GM19463 (cell line): ENCODE measurements at regions not wholly inside any gene's neighbourhood (a gene's known extent, or its start where the extent isn't known, plus 50 kb on each side); places are given as distances from the start of the nearest gene placed in this dataset.

ENCODE experiments used
- ATAC-seq: cut with Tn5 transposase; IDR thresholded peaks from one replicate; pipeline ENCODE4 v1.9.1; 2021; ENCODE audit warnings: mild to moderate bottlenecking, moderate library complexity; ENCODE audit not compliant: unreplicated experiment

DNA sequence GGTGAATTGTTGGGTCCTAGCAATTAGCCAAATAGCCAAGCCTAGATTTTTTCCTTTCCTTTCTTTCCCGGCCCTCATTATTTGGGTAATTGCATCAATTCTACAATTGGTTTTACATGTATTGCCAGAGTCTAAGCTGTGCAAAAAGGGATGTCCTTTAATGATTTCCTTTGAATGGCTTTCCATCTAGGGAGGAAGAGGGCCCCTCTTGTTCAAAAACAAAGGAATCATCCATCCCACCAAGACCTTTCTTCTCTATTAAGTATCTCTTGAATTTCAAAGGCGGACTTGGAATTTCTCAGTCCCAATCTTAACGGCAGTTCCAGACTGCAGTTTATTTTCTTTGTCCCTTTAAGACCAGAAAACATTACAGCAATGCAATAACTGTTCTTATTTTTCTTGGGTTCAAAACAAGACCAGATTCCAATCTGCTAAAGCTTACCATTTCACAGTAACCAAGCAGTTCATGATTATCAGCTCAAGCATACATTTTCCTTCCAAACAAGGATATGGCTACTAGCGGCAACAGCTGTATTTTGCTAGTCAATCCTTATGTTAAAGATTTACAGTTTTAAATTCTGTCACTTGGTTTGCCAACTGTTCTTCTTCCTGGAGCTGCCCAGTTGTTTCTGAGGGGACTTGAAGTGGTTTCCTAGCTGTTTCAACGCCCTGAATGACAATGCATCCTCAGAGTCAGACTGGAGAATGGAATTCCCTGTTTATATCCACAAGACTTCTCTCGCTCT lies 91.4 kb upstream of the LRIG1 start:
- no peak for ATAC-seq

DNA sequence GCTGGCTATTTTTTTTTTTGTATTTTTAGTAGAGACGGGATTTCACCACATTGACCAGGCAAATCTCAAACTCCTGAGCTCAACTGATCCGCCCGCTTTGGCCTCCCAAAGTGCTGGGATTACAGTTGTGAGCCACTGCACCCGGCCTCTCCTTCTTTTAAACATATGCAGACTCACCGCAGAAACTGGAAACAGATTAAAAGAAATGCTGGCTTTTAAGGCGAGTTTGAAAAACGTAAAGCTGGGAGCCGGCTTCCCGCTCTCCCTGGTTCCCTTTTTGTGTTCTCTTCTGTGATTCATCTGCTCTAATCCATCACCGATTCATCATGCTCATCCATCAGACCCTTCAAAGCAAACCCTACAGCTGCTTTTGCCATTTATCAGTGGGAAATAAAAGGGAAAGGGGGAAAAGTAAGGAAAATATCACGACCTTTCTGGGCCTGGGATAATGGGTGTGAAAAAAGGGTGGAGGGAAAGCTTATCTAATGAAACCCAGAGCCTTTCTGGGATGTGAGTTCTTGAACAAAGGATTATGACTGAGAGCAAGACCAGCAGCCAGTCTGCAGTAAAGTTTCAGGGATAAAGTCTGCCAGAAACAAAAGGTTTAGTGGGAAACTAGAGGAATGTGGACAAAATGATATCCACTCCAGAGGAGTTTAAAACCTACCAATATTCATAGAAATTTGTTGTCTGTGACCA lies 92.3 kb upstream of the LRIG1 start:
- ATAC-seq: no peak

DNA sequence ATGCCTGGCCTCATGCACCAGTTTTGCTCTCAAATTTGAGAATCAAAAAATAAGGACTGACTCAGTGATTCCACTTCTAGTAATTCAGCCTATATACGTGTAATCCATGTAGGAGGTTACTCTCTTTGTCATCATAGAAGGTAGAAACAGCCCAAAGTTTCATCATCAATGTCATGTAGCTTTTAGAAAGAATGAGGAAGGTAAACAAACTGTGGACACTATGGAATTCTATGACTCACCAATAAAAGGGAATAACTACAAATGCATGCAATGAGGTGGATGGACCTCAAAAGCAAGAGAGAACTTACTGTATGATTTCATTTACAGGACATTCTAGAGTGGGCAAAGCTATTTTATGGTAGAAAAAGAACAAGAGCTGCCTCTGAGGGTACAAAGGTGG lies 93.2 kb upstream of the LRIG1 start:
- ATAC-seq: no peak

DNA sequence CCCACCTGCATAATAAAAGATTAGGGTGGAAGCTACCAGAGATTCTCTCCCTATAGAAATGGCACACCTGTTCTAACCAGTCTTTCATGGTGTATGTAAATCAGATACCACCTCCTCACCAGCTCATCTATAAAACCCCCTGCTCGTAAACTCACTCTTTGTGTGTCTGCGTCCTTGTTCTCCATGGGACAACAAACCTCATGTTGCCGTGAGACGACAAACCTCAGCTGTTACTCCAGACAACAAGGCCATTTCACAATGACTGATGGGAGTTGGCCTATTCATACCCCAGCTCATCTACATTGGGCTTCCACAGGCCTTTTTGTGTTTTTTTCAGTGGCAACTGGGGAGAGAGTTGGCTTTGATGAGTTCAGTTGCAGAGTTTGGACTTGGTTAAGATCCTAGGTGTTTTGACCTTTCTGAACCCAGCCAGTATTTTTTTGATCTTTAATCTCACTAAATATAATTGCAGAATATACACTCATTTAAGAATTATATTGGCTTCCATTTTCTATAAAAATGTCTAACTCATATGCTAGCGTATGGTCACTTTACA lies 96.6 kb upstream of the LRIG1 start:
- no peak for ATAC-seq

DNA sequence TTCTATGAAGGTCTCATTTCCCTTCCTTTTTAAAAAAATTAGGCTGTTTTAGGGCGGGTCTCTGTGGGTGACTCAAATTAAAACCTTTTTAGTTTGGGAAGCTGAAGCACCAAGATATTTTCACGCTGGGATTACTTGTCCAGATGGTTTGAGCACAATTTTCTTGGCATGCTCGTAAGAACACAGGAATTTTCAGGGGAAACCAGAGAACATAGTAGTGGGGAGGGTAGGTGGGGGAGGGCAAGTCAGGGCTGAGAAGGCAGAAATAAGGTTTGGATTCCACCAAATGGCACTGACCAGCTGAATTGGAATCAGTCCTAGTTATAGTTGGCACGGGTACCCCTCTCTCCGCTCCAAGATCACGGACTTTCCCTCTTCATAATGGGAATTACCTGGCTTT lies 97.3 kb upstream of the LRIG1 start:
- ATAC-seq: no peak

DNA sequence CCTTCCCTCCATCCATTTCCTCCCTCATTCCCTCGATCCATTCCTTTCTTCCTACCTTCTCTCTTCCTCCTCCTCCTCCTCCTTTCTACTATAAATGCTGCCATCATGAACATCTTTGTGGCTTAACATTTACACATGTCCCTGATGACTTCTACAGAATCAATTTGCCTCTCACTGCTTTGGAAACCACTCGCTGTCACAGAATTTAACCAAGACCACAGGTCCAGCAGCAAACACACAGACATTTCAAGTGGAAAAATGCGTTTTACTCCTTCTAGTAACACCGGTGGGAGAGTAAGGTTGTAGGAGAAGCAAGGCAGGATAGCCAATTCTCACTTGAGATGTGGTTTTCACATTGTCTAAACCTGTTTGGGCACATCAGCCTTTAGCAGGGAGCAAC lies 101.4 kb upstream of the LRIG1 start:
- no peak for ATAC-seq

DNA sequence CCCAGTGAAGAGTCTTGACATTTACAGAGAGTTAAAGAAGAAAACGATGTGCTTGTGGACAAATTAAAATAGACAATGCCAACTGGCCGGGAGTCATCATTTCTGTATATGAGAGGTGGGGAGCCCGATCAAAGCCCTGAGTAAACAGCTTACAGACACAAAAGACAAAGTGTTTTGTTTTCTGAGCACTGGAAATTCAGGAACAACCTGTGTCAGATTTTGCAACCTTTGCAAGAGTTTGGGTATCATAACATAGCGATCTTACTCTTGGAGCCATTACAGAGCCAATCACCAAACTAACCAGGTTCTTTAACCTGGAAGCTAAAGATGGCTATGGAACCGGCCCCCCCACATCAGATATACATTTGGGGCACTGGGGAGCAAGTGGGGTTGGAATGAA lies 101.9 kb upstream of the LRIG1 start:
- ATAC-seq: no peak

DNA sequence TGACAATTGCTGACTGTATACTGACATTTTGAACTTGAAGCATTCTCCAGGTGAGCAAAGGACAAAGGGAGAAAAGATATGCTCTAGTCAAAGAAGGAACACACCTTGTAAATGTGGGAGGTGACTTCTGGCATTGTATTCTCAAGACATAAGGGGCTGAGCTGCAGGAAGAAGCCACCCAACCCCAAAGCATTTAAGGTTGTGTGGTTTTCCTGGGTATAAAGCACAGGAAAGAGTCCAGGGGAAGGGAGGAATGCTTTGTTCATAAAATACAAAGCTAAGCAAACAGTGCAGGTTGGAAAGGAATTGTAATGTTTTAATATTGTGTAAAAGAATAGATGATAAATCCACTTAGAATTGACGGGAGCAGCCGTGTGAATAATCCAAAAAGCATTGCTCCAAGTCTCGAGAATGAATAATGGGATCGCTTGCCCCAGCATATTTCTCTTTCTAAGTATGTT lies 102.4 kb upstream of the LRIG1 start:
- ATAC-seq: no peak

DNA sequence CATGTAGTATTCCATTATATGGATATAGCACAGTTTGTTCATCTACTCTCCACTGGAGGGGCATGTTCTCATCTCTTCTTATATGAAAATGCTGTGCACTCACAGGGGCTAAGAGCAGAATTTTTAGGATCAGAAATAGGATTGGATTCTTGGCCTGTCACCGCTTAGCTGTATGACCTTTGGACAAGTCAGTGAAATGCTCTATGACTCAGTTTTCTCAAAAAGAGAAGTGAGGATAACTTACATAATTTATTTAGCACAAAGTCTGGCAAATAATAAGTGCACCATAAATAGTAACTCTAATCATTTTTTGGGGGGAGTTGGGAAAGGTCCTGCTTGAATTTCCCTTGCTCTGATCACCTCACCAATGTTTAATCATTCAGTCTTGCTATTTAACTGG lies 103.7 kb upstream of the LRIG1 start:
- ATAC-seq: no peak

DNA sequence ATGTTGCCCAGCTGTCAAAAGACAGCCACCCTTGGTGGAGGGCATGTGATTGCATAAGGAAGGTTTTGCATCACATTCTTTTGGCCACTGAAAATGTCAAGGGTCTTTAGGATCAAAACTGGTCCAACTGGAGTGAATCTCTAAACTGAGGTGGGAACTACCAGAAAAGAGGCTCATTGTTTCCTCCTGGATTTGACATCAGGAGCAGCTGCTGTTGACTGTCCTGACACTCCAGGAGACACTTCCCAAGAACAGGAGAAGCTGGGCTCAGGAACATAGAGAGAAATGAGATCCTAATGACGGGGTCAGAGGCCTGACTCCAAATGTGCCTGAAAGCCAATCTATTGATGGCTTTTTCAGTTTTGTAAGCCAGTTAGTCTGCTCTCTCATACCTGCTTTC lies 105.3 kb upstream of the LRIG1 start:
- no peak for ATAC-seq

DNA sequence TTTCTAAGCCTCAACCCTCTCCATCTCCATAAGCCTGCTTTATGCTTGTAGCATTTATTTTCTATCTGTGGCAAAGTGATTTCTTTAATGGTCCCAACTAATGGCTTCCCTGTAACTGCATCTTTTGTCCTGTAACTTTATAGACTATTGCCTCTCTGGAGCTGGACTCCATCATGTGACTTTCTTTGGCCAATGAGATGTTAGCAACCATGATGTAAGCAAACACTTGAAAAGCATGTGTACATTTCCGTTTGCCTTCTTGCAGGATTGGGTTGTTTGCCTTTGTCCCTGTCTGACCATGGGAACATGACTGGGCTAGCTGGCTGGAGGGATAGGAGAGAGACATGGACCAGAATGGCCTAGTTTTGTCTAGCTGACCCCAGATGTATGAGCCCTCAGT lies 106.0 kb upstream of the LRIG1 start:
- ATAC-seq: no peak

DNA sequence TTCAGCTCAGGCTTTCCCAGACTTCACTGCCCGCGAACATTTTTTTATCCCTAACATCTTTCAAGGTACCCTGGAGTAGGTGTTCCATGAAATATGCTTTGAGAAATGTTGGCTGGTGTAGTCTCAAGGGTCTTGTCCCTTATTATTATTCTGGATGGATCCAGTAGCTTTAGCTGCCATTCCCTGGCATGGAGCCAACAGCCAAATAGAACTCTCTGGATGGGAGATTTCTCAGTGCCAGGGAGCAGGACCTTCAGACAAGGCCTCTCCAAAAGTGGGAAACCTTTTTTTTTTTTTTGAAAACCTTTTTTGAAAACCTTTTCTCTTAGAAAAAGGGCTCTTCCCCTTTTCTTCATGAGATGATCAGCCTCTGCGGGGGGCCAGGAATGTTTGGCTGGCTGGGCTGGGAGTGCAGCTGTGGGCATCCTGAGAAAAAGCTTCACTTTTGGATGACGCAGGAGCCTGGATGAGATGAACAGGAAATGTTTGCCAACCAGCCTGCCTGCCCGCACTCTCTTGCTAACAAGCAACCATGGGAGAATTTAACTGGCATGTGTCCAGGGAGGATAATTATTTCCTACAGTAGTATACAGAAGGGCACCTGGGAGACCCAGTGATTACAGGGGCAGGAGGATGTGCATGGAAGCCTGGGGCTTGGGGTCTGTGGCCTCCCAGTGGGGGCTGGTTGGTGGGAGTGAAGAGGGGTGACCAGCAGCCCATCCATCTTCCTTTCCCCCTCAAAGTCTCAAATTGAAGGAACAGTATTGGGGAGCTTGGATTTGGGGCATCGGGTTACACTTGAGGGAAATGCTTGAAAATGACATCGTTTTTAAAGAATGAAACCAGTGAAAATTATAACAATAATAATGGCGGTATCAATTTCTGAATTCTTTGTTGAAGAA lies 109.1 kb upstream of the LRIG1 start:
- no peak for ATAC-seq

DNA sequence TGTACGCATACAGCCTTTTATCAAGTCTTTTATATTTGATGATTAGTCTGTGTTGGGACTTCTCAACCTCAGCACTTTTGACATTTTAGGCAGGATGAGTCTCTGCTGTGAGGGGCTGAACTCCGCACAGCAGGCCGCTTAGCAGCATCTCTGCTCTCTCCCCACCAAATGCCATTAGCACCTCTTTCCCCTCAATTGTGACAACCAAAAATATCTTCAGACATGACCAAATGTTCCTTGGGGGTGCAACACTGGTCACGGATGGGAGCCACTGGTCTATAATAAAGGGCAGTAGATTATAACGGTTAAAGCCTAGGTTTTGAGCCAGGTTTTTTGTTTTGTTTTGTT lies 109.7 kb upstream of the LRIG1 start:
- no peak for ATAC-seq

DNA sequence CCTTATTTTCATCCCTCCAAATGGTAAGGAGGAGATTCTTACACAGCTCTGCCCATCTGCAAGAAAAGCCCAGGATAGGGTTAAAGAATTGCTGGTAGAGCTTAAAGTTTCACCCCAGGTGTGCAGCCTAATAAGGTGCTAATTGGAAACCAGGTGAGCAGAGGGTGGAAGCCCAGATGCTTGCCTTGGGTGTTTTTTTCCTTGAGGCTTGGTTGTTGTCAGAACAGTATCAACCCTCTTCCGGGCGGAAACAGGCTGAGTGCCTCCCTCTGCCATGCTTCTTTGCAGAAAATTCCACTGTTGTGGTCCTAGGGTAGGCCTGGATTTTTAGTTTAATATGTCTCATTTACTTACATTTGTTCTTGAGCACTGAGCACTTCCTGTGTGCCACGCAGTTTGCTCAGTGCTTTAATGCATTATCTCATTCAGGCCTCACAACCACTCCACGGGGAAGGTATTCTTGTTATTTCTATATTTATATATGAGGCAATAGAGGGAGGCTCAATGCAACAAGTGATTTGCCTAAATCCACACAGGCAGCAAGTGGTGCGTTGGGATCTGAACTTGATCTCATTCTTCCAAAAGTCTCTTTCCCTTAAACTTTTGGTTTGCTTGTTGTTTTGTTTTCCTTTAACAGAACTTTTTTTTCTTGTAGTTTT lies 115.0 kb upstream of the LRIG1 start:
- no peak for ATAC-seq

DNA sequence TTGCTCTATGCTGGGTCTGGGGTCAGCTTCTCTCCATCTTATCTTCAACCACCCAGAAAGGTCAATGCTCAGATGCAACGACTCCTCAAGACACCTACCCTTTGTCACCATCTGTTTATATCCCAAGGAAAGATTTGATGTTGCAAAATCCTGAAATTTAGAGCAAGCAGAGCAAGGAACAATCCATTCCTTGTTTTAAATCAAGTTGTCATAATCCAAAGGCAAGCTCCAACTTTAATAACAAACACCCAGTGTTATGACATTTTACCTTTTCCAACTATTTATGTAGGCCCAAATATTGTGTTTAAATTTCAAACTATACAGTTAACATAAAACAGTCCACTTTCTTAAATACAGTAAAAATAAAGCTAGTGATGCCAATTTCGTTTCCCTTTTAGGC lies 116.5 kb upstream of the LRIG1 start:
- no peak for ATAC-seq

DNA sequence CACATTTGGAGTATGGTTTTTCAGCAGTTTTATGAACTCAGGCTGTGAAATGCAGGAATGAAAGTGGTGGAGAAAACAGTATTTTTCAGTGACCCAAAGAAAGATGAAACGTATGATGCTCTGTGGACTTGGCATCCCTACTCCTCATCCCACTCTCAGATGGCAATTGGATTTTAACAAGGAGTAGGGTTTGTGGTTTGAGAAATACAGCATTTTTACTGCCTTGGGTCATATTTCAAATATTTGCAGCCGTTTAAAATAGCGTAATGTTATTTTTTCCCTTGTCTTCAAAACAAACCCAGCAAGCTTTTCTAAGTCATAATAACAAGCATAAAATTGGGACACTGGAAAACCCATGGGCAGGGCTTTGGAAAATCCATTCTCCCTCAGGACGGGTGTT lies 117.2 kb upstream of the LRIG1 start:
- no peak for ATAC-seq

DNA sequence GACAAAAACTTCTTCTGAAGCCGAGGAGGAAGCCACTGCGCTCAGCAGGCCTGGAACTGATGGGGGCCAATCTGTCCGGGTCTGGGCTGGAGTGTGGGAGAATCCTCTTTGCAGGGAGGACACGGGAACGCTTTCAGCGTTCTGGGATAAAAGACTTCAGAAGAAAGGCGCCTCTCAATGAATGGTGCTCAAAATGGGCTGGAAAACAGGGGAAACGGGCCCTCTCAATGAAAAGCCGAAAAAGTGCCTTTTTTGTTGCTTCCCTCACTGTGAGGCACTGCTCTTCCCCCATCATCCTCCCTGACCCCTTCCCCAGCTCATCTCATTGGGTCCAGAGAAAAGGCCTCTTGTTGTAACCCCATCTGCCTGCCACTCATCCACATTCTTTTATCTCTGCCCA lies 119.5 kb upstream of the LRIG1 start:
- no peak for ATAC-seq

DNA sequence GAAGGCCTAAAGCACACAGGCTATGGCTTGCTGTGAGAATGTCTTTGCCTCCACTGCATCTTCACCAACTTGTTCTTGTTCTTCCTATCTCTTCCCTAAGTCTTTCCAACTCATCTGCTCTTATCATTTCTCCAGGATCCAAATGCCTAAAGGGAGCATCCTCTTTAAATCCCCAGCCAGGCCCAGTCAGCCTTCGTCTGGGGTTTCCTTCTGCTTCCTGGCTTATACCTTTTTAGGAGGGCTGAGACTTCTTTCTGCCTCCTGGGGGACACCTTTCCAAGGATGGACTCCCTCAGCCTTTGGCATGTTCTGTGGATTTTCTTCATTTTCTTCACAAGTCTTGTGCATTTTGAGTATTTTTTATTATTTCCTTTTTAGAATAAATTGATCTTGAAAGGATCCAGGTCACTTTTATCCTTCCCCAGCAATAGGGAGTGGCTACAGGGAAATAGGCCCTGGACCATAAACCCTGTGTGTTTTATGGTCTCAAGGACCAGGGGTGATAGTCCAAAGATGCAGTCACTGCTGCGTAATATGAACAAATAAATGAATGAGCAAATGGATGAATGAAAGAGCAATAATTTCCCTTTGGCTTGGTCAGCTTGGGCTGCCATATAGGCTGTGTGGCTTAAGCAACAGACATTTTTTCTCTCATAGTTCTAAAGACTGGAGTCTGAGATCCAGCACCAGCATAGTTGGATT lies 122.1 kb upstream of the LRIG1 start:
- no peak for ATAC-seq

DNA sequence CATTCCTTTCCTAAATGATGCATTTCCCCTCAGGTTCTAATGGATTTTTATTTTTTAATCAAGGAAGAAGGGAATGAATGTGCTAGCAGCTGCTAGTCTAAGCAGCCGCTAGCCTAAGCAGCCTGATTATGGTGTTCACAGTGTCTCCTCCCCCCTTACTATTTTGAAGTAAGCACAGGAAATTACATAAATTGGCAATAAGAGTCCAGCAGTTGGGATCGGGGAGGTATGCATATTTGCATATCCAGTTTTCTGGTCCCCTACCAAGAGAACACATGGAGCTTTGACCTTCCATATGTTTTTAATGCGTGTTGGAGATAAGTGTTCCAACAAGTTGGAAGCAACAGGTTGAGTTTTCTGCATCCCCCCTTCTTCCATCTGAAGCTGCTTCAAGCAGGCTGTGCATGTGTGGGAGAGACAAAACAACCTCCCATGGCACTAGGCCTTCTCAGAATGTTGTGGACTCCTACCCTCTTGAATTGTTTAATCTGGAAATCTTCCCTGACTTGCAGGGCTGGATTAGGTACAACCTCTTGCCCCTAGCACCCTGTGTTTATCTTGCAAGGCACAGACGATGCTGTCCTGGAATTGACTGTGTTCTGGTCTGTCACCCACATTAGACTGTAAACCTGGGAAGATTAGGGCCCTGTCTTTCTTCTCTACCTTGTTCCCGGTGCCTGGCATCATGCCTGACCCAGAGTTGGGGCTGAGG lies 124.8 kb upstream of the LRIG1 start:
- ATAC-seq: no peak
